ENCODE measurements at regions not wholly inside any gene's neighbourhood (a gene's known extent, or its start where the extent isn't known, plus 50 kb on each side); places are given as distances from the start of the nearest gene placed in this dataset.

GRCh38 chr3:43794776-43795175, 104.0 kb downstream of the ABHD5 start:
- H3K36me3 ChIP-seq (ENCODE audit: insufficient read depth, low read length) = no peaks in the 10 kb centered on the region
- H3K9ac ChIP-seq (ENCODE audit: low read depth, low read length, poor library complexity, severe bottlenecking) = no peak overlapping the region
- no peak overlapping the region for H2AFZ ChIP-seq (ENCODE audit: low read length)
- no peak overlapping the region for H3K4me2 ChIP-seq (ENCODE audit: low read depth, low read length, poor library complexity, severe bottlenecking)
- H3K79me2 ChIP-seq (ENCODE audit: insufficient read depth, low read length) = no peaks in the 10 kb centered on the region
- no peaks in the 10 kb centered on the region for H3K27me3 ChIP-seq (ENCODE audit: insufficient read depth, low read length, poor library complexity, severe bottlenecking)
- no peaks in the 10 kb centered on the region for H3K9me2 ChIP-seq (replicated peaks; ENCODE audit: low read depth, low read length)
- peaks cover 8% of the 10 kb centered on the region for H3K4me1 ChIP-seq (ENCODE audit: insufficient read depth, low read length, poor library complexity, severe bottlenecking)
- no peaks in the 10 kb centered on the region for H4K20me1 ChIP-seq (ENCODE audit: insufficient read depth, low read length, poor library complexity, severe bottlenecking)
- TF ChIP-seq CTCF (conservative IDR thresholded peaks at IDR 0.05; ENCODE audit: low read length) (no peak), EZH2phosphoT487 (IDR thresholded peaks at IDR 0.05; ENCODE audit: borderline replicate concordance) (no peak)
- no peaks in the 10 kb centered on the region for H3K9me3 ChIP-seq (ENCODE audit: insufficient read depth, low read depth, low read length)
- no peak overlapping the region for H3K4me3 ChIP-seq (ENCODE audit: low read length, poor library complexity, severe bottlenecking)
- H3F3A ChIP-seq (ENCODE audit: low read depth) = no peaks in the 10 kb centered on the region

GRCh38 chr3:43795491-43795890, 104.8 kb downstream of the ABHD5 start:
- Histone ChIP-seq H3K36me3 (ENCODE audit: insufficient read depth, low read length) (no peaks in the 10 kb centered on the region), H2AFZ (ENCODE audit: low read length) (no peak overlapping the region), H3K79me2 (ENCODE audit: insufficient read depth, low read length) (no peaks in the 10 kb centered on the region), H3K27me3 (ENCODE audit: insufficient read depth, low read length, poor library complexity, severe bottlenecking) (no peaks in the 10 kb centered on the region), H4K20me1 (ENCODE audit: insufficient read depth, low read length, poor library complexity, severe bottlenecking) (no peaks in the 10 kb centered on the region), H3K9me3 (ENCODE audit: insufficient read depth, low read depth, low read length) (0 out of 2 replicates have a peak, but pooled peaks cover 2% of the 10 kb centered on the region), H3K4me2 (ENCODE audit: low read depth, low read length, poor library complexity, severe bottlenecking) (no peak overlapping the region), H3F3A (ENCODE audit: low read depth) (no peaks in the 10 kb centered on the region), H3K4me3 (ENCODE audit: low read length, poor library complexity, severe bottlenecking) (no peak overlapping the region), H3K9me2 (replicated peaks; ENCODE audit: low read depth, low read length) (no peaks in the 10 kb centered on the region), H3K4me1 (ENCODE audit: insufficient read depth, low read length, poor library complexity, severe bottlenecking) (peaks cover 8% of the 10 kb centered on the region), H3K9ac (ENCODE audit: low read depth, low read length, poor library complexity, severe bottlenecking) (no peak overlapping the region)
- TF ChIP-seq CTCF (conservative IDR thresholded peaks at IDR 0.05; ENCODE audit: low read length) (no peak), EZH2phosphoT487 (IDR thresholded peaks at IDR 0.05; ENCODE audit: borderline replicate concordance) (no peak)

- Histone ChIP-seq H3K27me3 (ENCODE audit: insufficient read depth, low read length, poor library complexity, severe bottlenecking) (no peaks in the 10 kb centered on the region), H3K4me2 (ENCODE audit: low read depth, low read length, poor library complexity, severe bottlenecking) (no peak overlapping the region), H3K9ac (ENCODE audit: low read depth, low read length, poor library complexity, severe bottlenecking) (no peak overlapping the region), H3F3A (ENCODE audit: low read depth) (no peaks in the 10 kb centered on the region), H3K4me3 (ENCODE audit: low read length, poor library complexity, severe bottlenecking) (no peak overlapping the region), H3K9me2 (replicated peaks; ENCODE audit: low read depth, low read length) (no peaks in the 10 kb centered on the region), H3K9me3 (ENCODE audit: insufficient read depth, low read depth, low read length) (0 out of 2 replicates have a peak, but pooled peaks cover 4% of the 10 kb centered on the region), H2AFZ (ENCODE audit: low read length) (no peak overlapping the region), H4K20me1 (ENCODE audit: insufficient read depth, low read length, poor library complexity, severe bottlenecking) (no peaks in the 10 kb centered on the region), H3K36me3 (ENCODE audit: insufficient read depth, low read length) (no peaks in the 10 kb centered on the region), H3K4me1 (ENCODE audit: insufficient read depth, low read length, poor library complexity, severe bottlenecking) (peaks cover 8% of the 10 kb centered on the region), H3K79me2 (ENCODE audit: insufficient read depth, low read length) (no peaks in the 10 kb centered on the region)
- no peak for TF ChIP-seq EZH2phosphoT487 (IDR thresholded peaks at IDR 0.05; ENCODE audit: borderline replicate concordance)
- no peak for TF ChIP-seq CTCF (conservative IDR thresholded peaks at IDR 0.05; ENCODE audit: low read length)
These were observed 105.4 kb downstream of the ABHD5 start for GRCh38 chr3:43796041-43796596.

Data from Loucy (cell line).